Retinal pigment epithelial cell (primary cell): ENCODE measurements at regions not wholly inside any gene's neighbourhood (a gene's known extent, or its start where the extent isn't known, plus 50 kb on each side); places are given as distances from the start of the nearest gene placed in this dataset.
"Not testable (repeated sequence)": the region's sequence is repeated elsewhere in the genome, so short reads cannot be mapped to it uniquely, and the experiment has no call there.

Experiments
- DNase-seq: peaks from one replicate; pipeline ENCODE4 v3.0.0-alpha.2; 2010; ENCODE audit warnings: low read depth
- H3K4me3 ChIP-seq: 2 replicates; pipeline ENCODE4 v1.5.1; 2011; ENCODE audit warnings: mild to moderate bottlenecking, low read length, control low read depth, moderate library complexity
- TF ChIP-seq, protein P1 (sequence below): conservative IDR thresholded peaks from 2 replicates; pipeline ENCODE4 v1.5.1; 2011; ENCODE audit warnings: low read depth, low read length, control low read depth, inconsistent platforms

DNA sequence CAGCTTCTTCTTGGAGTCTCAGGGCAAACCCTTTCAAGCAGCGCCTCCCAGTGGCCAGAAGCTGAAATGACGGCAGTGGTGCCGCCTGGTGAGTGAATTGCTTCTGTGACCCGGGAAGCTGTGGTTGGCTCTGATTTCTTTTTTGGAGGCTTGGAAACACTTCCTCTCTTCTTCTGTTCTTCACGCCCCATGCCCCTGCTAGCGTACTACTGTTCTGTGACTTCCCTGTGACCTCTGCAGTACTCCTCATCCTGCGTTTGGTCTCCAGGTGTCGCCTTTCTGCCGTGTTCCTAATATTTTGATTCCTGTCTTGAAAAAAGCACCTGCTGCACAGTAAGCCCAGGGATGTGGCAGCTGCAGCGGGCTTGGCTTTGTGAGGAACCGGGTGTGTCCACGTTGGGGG, 176.4 kb downstream of the ADRA2C start:
- TF ChIP-seq, protein P1, sequence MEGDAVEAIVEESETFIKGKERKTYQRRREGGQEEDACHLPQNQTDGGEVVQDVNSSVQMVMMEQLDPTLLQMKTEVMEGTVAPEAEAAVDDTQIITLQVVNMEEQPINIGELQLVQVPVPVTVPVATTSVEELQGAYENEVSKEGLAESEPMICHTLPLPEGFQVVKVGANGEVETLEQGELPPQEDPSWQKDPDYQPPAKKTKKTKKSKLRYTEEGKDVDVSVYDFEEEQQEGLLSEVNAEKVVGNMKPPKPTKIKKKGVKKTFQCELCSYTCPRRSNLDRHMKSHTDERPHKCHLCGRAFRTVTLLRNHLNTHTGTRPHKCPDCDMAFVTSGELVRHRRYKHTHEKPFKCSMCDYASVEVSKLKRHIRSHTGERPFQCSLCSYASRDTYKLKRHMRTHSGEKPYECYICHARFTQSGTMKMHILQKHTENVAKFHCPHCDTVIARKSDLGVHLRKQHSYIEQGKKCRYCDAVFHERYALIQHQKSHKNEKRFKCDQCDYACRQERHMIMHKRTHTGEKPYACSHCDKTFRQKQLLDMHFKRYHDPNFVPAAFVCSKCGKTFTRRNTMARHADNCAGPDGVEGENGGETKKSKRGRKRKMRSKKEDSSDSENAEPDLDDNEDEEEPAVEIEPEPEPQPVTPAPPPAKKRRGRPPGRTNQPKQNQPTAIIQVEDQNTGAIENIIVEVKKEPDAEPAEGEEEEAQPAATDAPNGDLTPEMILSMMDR = peak; percentile 50
- H3K4me3 ChIP-seq, DNase-seq: not testable (repeated sequence)

DNA sequence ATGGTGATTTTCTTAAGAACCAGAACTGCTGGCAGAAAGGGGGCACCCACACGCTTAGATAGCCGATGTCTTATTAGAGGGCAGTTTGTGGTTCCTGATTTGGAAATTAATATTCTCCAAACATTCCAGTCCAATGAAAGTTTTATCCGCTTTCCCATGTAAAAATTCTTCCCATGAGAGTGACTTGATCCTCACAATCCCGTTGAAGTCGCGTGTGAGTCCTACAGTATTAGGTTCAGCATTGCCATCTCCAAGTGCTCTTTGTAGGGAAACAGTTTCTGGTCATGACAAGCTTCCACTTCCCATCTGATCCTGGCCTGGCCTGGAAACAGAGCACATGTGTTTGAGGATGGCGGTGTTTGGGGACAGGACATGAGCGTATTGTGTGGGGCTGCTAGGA, 176.9 kb downstream of the ADRA2C start:
- H3K4me3 ChIP-seq, DNase-seq: not testable (repeated sequence)

DNA sequence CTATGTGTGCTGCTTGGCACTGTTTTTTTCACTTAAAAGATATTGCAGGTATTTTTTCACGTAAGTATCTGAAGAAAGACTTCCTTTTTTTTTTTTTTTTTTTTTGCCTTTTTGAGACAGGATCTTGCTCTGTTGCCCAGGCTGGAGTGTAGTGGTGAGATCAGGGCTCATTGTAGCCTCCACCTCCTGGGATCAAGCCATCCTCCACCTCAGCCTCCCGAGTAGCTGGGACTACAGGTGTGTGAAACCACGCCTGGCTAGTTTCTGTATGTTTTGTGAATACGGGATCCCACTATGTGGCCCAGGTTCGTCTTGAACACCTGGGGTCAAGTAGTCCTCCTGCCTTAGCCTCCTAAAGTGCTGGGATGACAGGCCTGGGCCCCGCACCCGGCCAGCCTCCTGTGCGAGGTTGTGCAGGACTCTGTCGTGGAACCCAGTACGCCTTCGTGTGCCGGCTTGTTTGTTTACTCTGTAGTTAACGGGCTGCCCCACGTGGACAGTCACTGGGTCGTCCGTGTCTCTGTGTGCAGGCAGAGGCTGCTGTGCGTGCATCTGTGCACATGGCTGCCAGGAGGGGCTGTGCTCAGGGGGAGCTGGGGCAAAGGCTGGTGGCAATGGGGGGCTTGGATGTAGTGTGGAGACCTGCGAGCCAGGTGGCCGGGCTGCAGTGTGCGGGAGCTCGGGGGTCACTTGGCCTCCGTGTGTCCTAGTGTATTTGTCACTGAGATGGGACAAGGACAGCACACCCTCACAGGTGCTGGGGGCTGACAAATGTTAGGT, 179.5 kb downstream of the ADRA2C start:
- TF ChIP-seq, protein P1 = no peak
- no peak for DNase-seq
- no peak overlapping the region for H3K4me3 ChIP-seq

DNA sequence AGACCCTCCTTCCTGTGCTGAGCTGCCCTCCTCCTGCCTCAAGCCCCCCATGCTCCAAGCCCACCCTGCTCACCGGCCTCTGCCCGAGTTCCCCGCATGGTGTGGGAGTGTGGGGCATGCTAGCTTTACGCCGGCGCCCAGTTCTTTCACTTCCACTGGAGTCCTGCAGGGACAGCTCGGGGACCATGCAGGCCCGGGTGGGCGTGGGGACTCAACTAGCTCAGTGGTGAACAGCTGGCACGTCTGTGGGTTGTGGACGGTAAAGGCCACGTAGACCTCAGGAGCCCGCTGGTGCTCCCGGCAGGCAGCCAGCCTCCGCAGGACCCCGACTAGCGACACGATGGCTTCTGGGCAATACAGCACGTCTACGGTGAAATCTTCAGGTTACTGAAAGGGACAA, 180.4 kb downstream of the ADRA2C start:
- H3K4me3 ChIP-seq, DNase-seq: not testable (repeated sequence)

DNA sequence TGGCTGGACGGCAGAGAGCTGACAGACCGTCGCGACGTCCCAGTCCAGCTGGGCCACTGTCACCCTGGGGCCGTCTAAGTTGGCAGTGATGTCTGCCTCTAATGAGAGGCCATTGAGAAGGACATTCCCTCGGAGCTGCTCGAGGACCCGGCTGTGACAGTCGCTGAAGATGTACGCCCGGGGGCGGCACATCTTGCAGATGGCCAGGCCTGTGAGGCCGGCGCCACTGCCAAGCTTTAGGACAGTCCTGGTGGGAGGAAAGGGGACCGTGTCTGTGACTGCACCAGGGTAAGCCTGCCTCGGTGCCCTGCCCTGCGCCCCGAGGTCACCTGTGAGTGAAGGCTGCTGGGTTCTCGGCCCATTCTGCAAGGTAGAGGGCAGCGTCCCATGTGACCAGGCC, 181.6 kb downstream of the ADRA2C start:
- not testable (repeated sequence) for DNase-seq, H3K4me3 ChIP-seq

DNA sequence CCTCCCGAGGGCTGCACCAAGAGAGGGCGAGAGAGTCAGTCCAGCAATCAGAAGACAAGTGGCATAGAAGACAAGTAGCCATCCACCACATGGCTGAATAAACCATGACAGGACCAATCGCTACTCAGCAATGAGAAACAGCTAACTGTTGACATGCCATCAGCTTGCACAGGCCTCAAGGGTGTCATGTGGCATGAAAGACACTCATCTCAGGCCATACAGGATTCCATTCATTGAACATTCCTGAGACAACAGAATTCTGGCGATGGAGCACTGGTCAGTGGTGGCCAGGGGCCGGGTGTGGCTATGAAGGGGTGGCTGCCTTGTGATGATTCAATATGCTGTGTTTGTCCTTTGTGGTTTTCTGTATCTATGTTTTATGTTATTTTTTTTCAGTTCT, 182.0 kb downstream of the ADRA2C start:
- H3K4me3 ChIP-seq, DNase-seq: not testable (repeated sequence)

DNA sequence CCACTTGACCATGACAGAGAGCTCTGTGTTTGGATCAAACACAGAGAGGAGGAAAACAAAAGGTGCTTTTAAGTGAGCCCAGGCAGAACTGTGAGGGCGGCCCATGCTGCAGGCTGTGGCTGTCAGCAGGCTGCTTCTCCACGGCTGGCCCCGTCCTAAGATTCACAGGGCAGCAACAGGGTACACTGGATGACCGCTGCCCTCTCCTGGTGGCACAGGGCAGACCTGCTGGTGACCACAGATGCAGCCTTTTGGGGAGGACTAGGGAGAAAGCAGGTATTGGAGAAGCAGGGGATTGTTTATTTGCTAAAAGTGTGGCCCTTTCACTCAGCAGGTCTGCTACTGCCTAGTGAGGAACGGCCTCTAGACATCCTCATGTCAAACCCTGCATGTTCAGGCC, 183.7 kb downstream of the ADRA2C start:
- not testable (repeated sequence) for DNase-seq, H3K4me3 ChIP-seq
- TF ChIP-seq, protein P1 = peak; percentile 61

DNA sequence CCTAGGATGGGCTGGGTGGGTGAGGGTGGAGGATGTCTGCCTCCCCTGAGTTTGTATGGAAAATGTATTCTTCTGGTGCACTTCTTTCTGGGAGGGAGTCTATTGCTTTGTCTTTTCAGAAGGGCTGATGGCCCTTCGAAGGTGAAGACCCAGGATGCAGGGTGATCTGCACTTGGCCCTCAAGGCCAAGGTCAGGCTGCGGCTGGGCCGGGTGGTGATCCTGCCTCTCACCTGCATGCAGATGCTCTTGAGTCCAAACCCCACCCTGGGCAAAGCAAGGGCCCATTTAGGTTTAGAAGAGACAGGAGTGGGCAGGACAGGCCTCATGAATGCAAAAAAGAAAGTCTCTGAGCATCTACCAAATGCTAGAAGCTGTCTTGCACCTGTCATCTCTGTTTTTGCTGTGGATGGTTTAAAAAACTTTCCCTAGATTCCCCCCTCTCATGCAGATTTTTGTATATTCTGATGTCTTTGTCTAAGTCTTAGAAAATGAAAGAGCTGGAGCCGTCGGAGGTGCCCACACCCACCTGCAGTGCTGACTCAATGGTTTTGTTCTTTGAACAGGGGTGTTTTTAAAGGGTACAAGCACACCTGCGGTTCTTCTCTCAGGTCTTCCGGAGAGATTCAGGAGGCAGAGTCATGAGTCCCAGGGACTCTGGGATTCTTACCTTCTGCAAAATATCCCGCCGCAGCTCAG, 186.4 kb downstream of the ADRA2C start:
- not testable (repeated sequence) for H3K4me3 ChIP-seq, DNase-seq

DNA sequence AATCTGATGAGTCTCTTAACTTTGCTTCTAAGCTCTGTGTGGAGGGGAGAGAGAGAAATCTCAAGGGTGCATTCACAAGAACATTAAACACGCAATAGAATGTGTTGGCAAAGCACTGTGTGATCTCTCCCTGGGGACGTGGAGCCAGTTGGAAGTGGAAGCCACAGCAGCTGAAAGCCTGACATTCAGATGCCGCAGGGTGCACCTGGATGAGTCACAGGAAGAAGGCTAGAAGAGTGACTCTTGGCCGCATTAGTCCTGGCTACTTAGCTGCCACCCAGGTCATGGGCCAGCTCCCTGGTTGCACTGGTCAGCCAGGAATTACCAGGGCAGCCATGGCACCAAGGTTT, 186.9 kb downstream of the ADRA2C start:
- not testable (repeated sequence) for H3K4me3 ChIP-seq, DNase-seq

DNA sequence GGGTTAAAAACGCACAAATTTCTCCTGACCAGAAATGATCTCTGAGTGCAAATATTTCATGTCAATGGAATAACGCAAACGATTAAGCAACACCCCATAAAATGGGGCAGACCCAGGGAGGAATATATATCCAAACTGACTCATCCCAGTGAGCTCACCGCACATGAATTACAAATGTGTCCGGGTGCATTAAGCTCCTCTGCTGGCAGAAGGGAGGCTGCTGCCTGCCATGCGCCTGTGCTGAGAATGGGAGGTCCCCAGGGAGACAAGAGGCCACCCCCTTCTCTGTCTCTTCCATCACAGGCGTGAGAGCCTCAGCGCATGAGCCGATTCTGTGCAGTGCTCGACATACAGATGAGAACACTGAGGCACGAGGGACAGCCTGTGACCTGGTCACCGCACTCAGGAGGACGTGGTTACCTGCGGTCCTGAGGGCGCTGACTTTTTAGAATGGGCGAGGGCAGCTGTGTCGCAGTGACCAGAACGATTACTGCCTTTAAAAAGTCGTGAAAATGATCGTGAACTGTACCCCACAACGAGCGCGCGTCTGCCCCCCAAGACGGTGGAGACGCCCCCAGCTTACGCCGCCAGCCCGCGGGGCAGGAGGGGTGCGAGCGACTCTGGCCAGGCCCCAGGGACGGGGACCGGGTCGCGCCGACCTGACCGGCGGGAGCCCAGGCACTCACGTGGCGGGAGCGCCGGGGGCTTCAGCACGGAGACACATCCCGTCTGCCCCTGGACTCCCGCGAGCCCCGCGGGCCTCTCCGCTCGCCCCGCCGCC, 188.5 kb downstream of the ADRA2C start:
- peak overlapping the region; percentile 56 for H3K4me3 ChIP-seq
- peak; percentile 72 for DNase-seq

DNA sequence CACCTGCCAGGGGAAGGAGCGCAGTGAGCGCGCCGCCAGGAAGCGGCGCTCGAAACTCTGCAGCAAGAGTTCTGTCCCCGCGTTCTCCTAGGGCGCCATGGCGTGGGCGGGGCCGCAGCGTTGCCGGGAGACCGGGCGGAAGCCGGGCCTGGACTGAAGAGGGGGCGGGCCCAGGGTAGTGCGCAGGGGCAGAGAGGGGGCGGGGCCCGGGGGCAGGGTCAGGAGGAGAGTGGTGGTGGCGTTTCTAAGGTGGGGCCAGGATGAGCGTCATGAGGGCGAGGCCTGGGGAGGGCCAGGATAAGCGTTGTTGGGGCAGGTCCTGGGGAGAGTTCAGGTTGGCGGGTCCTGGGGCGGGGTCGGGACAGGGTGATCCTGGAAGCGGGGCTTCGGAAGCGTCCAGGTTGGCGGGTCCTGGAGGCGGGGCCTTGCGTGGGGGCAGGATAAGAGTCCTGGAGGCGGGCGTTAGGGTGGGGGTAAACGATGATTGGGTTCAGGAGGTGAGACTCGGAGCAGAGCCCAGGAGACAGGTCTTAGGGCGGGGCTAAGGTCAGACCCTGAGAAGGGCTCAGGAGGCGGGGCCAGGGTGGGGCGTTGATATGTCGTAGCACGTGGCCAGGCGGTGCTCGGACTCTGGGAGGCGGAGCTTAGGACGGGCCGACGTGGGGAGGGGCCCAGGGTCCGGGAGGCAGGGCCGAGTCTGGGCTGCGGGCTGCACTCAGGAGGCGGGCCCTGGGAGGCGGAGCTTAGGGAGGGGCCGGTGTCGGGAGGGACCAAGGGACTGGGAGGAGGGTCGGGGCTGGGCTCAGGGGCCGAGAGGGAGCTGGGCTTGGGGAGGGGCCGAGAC, 189.4 kb downstream of the ADRA2C start:
- peak overlapping the region; percentile 63 for H3K4me3 ChIP-seq
- DNase-seq = peak; percentile 96

DNA sequence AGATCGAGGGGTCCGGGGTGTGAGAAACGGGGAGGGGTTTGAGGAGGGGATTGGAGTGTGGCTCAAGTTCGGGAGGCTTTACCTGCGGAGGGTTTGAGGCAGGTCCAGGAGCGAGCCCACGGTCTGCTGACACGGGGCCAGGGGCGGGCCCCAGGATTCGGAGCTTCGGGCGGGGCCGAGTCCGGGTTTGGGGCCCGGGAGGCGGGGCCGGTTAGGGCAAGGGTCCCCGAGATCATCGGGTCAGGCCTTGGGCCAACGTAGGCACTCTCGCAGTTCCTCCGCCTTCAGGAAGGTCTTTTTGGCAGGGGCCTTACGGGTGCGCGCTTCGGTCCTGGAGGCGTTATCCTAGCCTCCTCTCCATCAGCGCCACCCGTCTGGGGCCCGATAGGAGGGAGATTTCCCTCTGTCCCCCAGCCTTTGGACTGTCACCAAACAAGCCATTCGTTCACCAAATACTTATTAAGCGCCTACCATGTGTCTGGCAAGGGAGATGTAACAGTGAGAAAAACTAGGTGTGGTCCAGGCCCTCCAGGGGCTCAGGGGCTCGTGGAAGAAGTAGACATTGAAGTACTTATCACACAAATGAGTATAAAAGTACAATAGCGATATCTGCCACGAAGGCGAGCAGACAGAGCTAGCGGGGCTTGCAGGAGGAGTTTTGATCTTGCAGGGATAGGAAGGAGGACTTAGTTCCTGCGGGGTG, 190.1 kb downstream of the ADRA2C start:
- not testable (repeated sequence) for DNase-seq
- H3K4me3 ChIP-seq = peak overlapping the region; percentile 63

DNA sequence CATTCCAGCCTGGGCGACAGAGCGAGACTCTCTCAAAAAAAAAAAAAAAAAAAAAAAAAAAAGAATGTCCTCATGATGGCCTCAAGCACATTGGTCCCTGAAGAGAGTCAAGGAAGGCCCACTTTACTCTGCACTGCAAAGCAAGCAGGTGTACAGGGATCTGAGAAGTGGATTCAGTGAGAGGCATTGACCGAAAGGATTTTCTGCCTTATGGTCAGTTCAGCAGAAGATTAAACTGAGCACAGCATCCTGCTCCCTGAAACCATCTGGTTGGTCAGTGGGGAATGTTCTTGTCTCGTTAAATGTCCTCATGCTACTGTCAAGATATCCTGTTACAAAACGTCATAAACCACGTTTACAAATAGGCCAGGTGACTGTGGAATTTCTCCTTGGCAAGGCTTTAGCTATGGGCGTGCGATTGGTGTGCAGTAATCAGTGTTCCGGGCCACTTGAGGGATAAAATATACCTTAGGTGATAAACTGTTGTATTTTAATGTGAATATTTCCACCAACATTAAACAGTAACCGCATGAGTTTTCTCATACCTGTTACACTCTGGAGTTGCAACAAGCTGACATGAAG, 195.0 kb downstream of the ADRA2C start:
- DNase-seq, H3K4me3 ChIP-seq: not testable (repeated sequence)
